ENCODE measurements at regions not wholly inside any gene's neighbourhood (a gene's known extent, or its start where the extent isn't known, plus 50 kb on each side); places are given as distances from the start of the nearest gene placed in this dataset.

GRCh38 chr5:62066761-62067277, 239.2 kb upstream of the KIF2A start:
- no peak for TF ChIP-seq CTCF (IDR thresholded peaks at IDR 0.05; ENCODE audit: control insufficient read depth, extremely low read depth, insufficient read depth)
- DNase-seq (ENCODE audit: low read depth): no peak
- H3K4me3 ChIP-seq (ENCODE audit: low read depth, low read length): no peak overlapping the region

- TF ChIP-seq CTCF (IDR thresholded peaks at IDR 0.05; ENCODE audit: control insufficient read depth, extremely low read depth, insufficient read depth): no peak
- no peak for DNase-seq (ENCODE audit: low read depth)
These were observed 237.5 kb upstream of the KIF2A start for GRCh38 chr5:62068554-62068953.

GRCh38 chr5:62077387-62077786, 228.6 kb upstream of the KIF2A start:
- no peak for TF ChIP-seq CTCF (IDR thresholded peaks at IDR 0.05; ENCODE audit: control insufficient read depth, extremely low read depth, insufficient read depth)
- H3K4me3 ChIP-seq (ENCODE audit: low read depth, low read length): no peak overlapping the region
- no peak for DNase-seq (ENCODE audit: low read depth)

More at GRCh38 chr5:62068554-62068953, 237.5 kb upstream of the KIF2A start:
- H3K4me3 ChIP-seq (ENCODE audit: low read depth, low read length): no peak overlapping the region

GRCh38 chr5:62077823-62078550, 228.0 kb upstream of the KIF2A start:
- TF ChIP-seq CTCF (IDR thresholded peaks at IDR 0.05; ENCODE audit: control insufficient read depth, extremely low read depth, insufficient read depth): no peak
- no peak overlapping the region for H3K4me3 ChIP-seq (ENCODE audit: low read depth, low read length)
- no peak for DNase-seq (ENCODE audit: low read depth)

GRCh38 chr5:62082370-62082801, 223.6 kb upstream of the KIF2A start:
- no peak for DNase-seq (ENCODE audit: low read depth)
- no peak for TF ChIP-seq CTCF (IDR thresholded peaks at IDR 0.05; ENCODE audit: control insufficient read depth, extremely low read depth, insufficient read depth)
- H3K4me3 ChIP-seq (ENCODE audit: low read depth, low read length): no peak overlapping the region

- H3K4me3 ChIP-seq (ENCODE audit: low read depth, low read length): no peak overlapping the region
- DNase-seq (ENCODE audit: low read depth): no peak
- TF ChIP-seq CTCF (IDR thresholded peaks at IDR 0.05; ENCODE audit: control insufficient read depth, extremely low read depth, insufficient read depth): no peak
These were observed 222.8 kb upstream of the KIF2A start for GRCh38 chr5:62083247-62083646.

GRCh38 chr5:62083661-62084060, 222.3 kb upstream of the KIF2A start:
- no peak overlapping the region for H3K4me3 ChIP-seq (ENCODE audit: low read depth, low read length)
- no peak for TF ChIP-seq CTCF (IDR thresholded peaks at IDR 0.05; ENCODE audit: control insufficient read depth, extremely low read depth, insufficient read depth)
- no peak for DNase-seq (ENCODE audit: low read depth)

All from LNCaP clone FGC (cell line).